ENCODE measurements at regions not wholly inside any gene's neighbourhood (a gene's known extent, or its start where the extent isn't known, plus 50 kb on each side); places are given as distances from the start of the nearest gene placed in this dataset.
"Not testable (repeated sequence)": the region's sequence is repeated elsewhere in the genome, so short reads cannot be mapped to it uniquely, and the experiment has no call there.

DNA sequence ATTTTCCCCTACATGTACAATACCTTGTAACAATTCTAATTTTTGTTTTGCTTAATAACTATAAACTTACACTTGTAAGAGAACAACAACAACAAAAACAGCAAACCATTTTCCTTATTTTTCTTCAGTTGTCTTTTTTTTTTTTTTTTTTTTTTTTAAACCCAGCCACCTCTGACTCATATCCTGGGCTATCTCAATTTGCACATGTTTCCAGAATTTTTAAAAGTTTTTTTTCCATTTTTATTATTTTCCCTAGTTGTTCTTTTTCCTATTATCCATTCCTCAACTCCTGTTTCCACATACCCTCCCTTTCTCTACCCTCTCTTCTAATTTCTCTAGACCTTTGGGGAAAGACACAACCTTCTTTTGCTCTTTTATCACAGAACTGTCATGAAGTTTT, 112.5 kb downstream of the EFEMP1 start:
- Histone ChIP-seq H3K27ac (no peak overlapping the region), H3K9me3 (replicated peaks) (no peaks in the 10 kb centered on the region; the same call in 1 of the 2 replicates), H3K36me3 (no peaks in the 10 kb centered on the region), H3K4me1 (no peaks in the 10 kb centered on the region), H3K27me3 (no peaks in the 10 kb centered on the region), H3K4me3 (no peak overlapping the region)
- DNase-seq: no peak

DNA sequence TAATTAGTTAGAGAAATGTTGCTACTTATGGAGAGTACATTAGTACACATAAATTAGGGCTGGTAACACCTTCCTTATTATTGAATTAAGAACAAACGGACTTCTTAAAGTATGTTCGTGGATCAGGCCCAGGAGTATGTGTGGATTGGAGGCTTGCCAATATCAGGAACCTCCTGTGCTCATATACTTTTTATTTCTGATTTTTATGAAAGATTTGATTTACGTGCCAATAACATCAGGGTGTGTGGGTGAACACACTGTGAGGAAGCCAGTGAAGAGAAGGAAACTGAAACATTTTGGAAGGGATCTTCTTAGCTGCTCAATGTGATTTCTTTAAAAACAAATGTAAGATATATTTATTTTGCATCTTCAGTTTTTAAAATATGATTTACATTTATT, 113.0 kb downstream of the EFEMP1 start:
- Histone ChIP-seq H3K9me3 (replicated peaks) (no peaks in the 10 kb centered on the region; the same call in 1 of the 2 replicates), H3K27me3 (no peaks in the 10 kb centered on the region), H3K4me3 (no peak overlapping the region), H3K27ac (no peak overlapping the region), H3K4me1 (no peaks in the 10 kb centered on the region), H3K36me3 (no peaks in the 10 kb centered on the region)
- no peak for DNase-seq

DNA sequence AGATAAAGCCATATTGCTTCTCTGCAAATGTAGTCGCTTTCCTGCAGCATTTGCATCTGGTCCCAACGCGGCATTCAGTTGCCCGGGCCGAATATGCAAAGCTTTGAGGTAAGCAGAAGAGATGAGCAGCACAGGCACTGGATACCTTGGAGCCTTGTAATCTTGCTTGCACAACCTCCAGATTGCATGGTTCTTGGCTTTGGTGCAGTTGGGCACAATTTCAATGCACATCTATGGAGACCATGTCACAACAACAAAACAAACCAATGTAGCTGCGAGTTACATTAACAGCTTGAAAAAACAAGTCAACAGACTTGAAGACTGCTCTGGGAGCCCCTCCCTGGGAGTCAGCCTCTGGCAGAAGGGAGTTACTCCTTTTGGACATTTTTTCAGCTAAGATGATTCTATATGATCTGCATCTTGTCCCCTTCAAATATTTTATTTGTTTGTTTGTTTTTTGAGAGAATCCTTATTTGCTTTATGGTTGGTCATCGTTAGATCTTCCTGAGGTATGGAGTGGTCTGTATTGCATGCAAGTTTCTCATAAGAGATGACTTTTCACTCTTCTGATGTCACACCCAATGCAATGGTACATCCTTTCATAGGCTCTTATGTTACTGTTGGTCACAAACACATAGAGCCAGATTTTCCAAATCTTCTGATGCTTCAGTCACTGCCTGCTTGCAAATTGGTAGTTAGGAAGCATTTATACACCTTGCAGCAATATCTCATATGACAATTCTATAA, 113.5 kb downstream of the EFEMP1 start:
- H3K9me3 ChIP-seq (replicated peaks): no peaks in the 10 kb centered on the region; the same call in 1 of the 2 replicates
- DNase-seq: no peak
- no peak overlapping the region for H3K27ac ChIP-seq
- no peaks in the 10 kb centered on the region for H3K4me1 ChIP-seq
- H3K4me3 ChIP-seq: no peak overlapping the region
- no peaks in the 10 kb centered on the region for H3K36me3 ChIP-seq
- H3K27me3 ChIP-seq: no peaks in the 10 kb centered on the region

DNA sequence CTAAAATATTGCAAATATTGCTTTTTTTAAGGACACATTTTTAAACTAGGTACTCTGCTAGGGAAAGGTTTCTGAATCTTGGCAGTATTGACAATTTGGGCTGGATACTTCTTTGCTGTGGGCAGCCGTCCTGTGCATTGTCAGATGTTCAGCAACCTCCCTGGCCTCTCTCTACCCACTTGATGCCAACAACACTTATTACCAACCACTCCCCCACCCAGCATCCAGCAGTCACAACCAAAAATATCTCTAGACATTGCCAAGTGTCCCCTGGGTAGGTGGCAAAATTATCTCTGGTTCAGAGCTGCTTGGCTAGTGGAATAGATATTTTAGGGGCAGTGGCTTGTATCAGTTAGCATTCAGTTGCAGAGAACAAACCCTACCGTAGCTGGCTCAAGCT, 114.3 kb upstream of the PNPT1 start:
- no peak overlapping the region for H3K27ac ChIP-seq
- H3K4me3 ChIP-seq: no peak overlapping the region
- no peaks in the 10 kb centered on the region; the same call in 1 of the 2 replicates for H3K9me3 ChIP-seq (replicated peaks)
- H3K27me3 ChIP-seq: no peaks in the 10 kb centered on the region
- DNase-seq: no peak
- H3K36me3 ChIP-seq: no peaks in the 10 kb centered on the region
- H3K4me1 ChIP-seq: no peaks in the 10 kb centered on the region

DNA sequence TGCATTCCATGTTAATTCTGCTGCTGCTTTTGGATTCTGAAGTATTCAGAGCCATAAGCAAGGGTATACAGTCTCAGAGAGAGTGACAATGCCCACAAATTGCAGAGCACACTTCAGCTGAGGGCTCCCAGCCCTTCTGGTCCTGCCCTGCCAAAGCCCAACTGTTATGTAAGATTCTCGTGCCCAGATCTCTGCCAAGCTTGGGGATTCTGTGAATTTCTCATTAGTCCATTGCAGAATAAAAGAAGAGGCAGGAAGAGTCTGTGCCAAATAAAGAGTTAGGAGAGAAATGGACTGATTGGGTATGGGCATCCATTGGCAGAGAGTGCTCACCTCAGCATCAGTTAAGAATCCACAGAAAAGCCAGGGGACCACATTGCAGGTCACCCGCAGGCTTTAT, 112.0 kb upstream of the PNPT1 start:
- no peak for DNase-seq
- H3K4me3 ChIP-seq: no peak overlapping the region
- no peaks in the 10 kb centered on the region for H3K27me3 ChIP-seq
- no peaks in the 10 kb centered on the region; the same call in 1 of the 2 replicates for H3K9me3 ChIP-seq (replicated peaks)
- no peak overlapping the region for H3K27ac ChIP-seq
- no peaks in the 10 kb centered on the region for H3K4me1 ChIP-seq
- H3K36me3 ChIP-seq: no peaks in the 10 kb centered on the region

DNA sequence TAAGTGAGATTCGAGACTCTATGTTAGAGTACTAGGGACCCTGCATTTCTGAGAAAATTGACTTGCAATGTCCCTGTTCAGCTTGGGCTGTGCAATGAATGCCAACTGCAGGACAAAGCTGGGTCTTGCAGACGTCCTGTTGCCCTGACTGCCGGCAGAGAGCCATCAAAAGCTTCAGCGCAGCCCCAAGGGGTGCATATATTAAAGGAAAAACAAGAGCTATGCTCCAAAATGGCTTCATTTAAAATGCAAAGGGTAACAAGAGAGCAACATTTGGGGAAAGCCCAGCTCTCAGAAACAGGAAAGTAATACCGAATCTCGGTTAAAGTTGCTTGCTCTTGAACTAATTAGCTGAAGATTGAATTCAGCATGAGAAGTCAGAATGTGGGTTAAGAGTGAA, 110.9 kb upstream of the PNPT1 start:
- DNase-seq: no peak
- Histone ChIP-seq H3K27me3 (no peaks in the 10 kb centered on the region), H3K4me1 (no peaks in the 10 kb centered on the region), H3K9me3 (replicated peaks) (no peaks in the 10 kb centered on the region), H3K27ac (no peak overlapping the region), H3K36me3 (no peaks in the 10 kb centered on the region), H3K4me3 (no peak overlapping the region)

DNA sequence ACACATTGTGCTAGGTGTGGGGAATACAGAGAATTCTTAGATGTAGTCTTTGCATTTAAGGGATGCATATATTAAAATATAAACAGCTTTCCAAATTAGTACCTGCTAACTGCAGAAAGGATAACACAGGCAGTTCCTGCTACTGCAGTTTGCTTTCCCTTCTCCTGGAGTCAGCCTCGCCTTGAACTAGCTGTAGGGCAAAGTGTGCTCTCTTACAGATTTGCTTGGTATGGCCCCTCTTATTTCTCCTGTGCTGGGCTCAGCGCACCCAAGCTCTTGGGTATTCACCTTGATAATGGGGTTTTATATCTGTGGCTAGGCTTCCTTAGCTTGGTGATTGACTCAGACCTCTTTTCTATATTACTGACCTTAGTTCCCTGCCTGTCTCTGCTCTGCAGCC, 108.4 kb upstream of the PNPT1 start:
- no peak for DNase-seq
- no peak overlapping the region for H3K27ac ChIP-seq
- no peak overlapping the region for H3K4me3 ChIP-seq
- no peaks in the 10 kb centered on the region for H3K4me1 ChIP-seq
- no peaks in the 10 kb centered on the region for H3K27me3 ChIP-seq
- H3K9me3 ChIP-seq (replicated peaks): 0 out of 2 replicates have a peak, but pooled peaks cover 5% of the 10 kb centered on the region
- H3K36me3 ChIP-seq: no peaks in the 10 kb centered on the region

DNA sequence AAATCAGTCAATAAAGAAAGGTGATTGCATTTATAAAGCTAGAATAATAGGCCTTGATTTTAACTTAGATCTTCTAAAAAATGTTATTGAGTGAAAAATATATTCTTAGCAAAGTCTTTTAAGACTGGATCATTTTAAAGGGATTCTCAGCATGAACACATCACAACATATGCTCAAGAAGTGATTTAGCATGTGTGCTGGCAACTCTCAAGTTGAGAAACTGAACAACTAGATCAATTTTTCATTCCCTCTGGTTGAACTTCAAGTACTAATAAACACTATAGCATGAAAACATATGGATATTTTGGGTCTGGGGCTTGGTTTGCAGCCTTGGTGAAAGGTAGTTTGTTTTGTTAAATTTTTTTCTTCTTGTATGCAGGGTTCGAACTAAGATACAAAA, 107.8 kb upstream of the PNPT1 start:
- Histone ChIP-seq H3K27ac (no peak overlapping the region), H3K36me3 (no peaks in the 10 kb centered on the region), H3K9me3 (replicated peaks) (0 out of 2 replicates have a peak, but pooled peaks cover 5% of the 10 kb centered on the region), H3K4me1 (no peaks in the 10 kb centered on the region), H3K27me3 (no peaks in the 10 kb centered on the region), H3K4me3 (no peak overlapping the region)
- no peak for DNase-seq

DNA sequence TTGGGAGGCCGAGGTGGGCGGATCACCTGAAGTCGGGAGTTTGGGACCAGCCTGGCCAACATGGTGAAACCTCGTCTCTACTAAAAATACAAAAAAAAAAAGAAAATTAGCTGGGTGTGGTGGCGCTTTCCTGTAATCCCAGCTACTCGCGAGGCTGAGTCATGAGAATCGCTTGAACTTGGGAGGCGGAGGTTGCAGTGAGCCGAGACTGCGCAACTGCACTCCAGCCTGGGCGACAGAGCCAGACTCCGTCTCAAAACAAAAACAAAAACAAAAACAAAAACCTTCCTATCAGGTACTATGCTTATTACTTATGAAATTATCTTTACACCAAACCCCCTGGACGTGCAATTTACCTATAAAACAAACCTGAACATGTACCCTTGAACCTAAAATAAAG, 106.0 kb upstream of the PNPT1 start:
- not testable (repeated sequence) for H3K27ac ChIP-seq; H3K27me3 ChIP-seq; H3K4me3 ChIP-seq; DNase-seq; H3K9me3 ChIP-seq (replicated peaks); H3K4me1 ChIP-seq; H3K36me3 ChIP-seq

DNA sequence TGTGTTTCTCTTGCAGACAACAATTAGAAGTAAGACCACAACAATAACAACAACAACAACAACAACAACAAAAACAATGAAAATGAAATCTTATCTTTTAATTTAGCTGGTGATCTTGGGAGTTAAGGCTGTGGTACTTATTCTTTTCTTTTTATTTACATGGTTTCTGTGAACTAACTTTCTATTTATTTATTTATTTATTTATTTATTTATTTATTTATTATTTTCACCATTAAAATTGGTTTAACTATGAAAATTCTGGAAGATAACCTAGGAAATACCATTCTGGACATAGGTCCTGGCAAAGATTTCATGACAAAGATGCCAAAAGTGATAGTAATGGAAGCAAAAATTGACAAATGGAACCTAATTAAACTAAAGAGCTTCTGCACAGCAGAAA, 102.5 kb upstream of the PNPT1 start:
- Histone ChIP-seq H3K27ac (no peak overlapping the region), H3K36me3 (no peaks in the 10 kb centered on the region), H3K4me3 (no peak overlapping the region), H3K27me3 (no peaks in the 10 kb centered on the region), H3K9me3 (replicated peaks) (0 out of 2 replicates have a peak, but pooled peaks cover 5% of the 10 kb centered on the region), H3K4me1 (no peaks in the 10 kb centered on the region)
- DNase-seq: no peak

DNA sequence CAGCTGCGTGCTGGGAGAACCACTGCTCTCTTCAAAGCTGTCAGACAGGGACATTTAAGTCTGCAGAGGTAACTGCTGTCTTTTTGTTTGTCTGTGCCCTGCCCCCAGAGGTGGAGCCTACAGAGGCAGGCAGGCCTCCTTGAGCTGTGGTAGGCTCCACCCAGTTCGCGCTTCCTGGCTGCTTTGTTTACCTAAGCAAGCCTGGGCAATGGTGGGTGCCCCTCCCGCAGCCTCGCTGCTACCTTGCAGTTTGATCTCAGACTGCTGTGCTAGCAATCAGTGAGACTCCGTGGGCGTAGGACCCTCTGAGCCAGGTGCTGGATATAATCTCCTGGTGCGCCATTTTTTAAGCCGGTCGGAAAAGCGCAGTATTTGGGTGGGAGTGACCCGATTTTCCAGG, 100.0 kb upstream of the PNPT1 start:
- not testable (repeated sequence) for H3K9me3 ChIP-seq (replicated peaks); H3K4me1 ChIP-seq; H3K36me3 ChIP-seq; DNase-seq; H3K27me3 ChIP-seq; H3K27ac ChIP-seq; H3K4me3 ChIP-seq

DNA sequence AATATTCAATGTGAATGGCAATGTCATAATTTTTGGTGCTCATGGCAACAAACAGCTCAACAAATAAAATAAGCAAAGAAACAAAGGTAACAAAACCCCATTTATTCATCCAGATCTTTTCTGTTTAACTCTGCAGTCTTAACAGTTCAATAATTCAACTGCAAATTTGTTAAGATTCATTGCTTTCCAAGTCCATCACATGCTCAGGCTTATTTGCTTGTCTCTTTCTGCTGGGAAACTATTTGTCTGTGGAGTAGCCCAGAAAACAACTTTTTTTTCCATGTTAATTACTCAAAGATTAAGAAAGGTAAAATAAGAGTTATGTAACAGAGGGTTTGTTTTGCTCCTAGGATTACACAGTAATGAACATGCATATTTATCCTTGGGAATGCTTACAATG, 92.6 kb upstream of the PNPT1 start:
- no peaks in the 10 kb centered on the region for H3K4me1 ChIP-seq
- H3K27me3 ChIP-seq: peaks cover 11% of the 10 kb centered on the region
- no peak overlapping the region for H3K4me3 ChIP-seq
- H3K27ac ChIP-seq: no peak overlapping the region
- no peaks in the 10 kb centered on the region for H3K36me3 ChIP-seq
- DNase-seq: no peak
- no peaks in the 10 kb centered on the region for H3K9me3 ChIP-seq (replicated peaks)

DNA sequence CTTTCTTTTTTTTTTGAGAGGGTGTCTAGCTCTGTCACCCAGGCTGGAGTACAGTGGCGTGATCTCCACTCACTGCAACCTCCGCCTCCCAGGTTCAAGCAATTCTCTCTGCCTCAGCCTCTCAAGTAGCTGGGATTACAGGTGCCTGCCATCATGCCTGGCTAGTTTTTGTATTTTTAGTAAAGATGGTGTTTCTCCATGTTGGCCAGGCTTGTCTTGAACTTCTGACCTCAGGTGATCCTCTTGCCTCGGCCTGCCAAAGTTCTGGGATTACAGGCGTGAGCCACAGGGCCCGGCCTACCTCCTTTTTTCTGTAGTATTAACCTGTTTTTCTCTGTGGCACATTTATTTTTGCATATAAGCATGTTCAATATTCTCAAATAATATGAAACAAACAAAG, 90.1 kb upstream of the PNPT1 start:
- not testable (repeated sequence) for H3K27ac ChIP-seq; H3K36me3 ChIP-seq; DNase-seq; H3K9me3 ChIP-seq (replicated peaks); H3K4me1 ChIP-seq; H3K4me3 ChIP-seq
- peaks cover 12% of the 10 kb centered on the region for H3K27me3 ChIP-seq

DNA sequence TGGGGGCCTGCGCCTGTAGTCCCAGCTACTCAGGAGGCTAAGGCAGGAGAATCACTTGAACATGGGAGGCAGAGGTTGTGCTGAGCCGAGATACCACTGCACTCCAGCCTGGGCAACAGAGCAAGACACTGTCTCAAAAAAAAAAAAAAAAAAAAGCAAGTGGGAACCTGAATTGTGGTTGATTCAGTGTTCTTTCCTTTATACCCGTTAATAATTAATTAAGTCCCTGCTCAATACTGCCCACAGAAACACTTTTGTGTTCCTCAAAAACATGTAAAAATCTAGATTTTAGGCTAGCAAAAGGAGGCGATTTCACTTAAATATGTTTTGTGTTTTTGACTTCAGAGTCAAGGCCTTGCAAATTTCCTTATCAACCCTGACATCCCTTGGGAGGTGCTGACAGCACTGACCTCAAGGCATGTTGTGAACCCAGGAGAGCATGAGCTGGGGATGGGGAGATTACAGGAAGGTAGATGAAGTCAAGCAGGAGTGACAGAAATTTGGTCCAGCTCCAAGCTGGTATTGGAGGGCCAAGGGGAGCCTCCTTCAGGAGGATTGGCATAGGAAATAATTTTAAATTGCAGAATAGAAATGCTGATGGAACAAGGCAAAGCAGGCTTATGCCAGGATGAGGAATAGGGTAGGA, 89.0 kb upstream of the PNPT1 start:
- H3K36me3 ChIP-seq: no peaks in the 10 kb centered on the region
- DNase-seq: no peak
- H3K9me3 ChIP-seq (replicated peaks): no peaks in the 10 kb centered on the region

DNA sequence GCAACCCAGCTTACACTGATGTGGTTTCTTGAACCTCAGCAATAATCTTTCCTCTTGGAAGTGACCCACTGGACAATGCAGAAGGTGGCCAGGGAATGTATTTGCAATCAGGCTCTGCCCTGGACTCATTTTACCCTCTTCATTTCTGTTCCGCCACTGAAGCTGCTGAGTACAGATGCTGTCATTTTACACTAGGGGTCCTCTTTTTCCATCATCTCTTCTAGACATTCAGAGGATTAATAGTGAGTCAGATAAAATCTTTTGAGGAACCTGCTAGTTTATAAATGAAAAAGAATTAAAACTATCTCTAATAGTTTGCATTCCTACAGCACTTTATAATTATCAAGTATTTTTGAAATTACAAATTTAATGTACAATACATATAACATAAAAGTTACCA, 87.9 kb upstream of the PNPT1 start:
- Histone ChIP-seq H3K27me3 (peaks cover 12% of the 10 kb centered on the region), H3K9me3 (replicated peaks) (no peaks in the 10 kb centered on the region), H3K4me3 (no peak overlapping the region), H3K36me3 (no peaks in the 10 kb centered on the region), H3K27ac (no peak overlapping the region), H3K4me1 (no peaks in the 10 kb centered on the region)
- DNase-seq: no peak

More for the DNA sequence above, 89.0 kb upstream of the PNPT1 start:
- peaks cover 12% of the 10 kb centered on the region for H3K27me3 ChIP-seq
- H3K4me3 ChIP-seq: no peak overlapping the region
- H3K27ac ChIP-seq: no peak overlapping the region
- H3K4me1 ChIP-seq: no peaks in the 10 kb centered on the region

DNA sequence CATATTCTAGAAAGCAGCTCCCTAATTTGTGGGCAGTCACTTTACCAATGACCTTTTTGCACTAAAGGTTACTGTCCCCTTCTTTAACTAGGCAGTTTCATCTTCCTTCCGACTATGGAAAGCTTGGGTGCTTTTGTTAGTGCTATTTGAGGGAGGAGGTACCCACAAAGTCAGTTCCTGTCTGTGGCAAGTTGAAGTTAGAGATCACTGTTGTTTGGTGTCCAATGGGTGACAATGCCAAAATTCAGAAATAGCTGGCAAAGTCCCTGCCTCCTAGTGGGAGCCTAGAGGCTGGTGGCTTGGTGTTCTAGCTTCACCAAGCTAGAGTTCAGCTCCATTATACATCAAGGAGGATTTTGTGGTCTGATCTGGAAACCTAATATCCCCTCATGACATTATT, 87.1 kb upstream of the PNPT1 start:
- H3K4me1 ChIP-seq: no peaks in the 10 kb centered on the region
- H3K27me3 ChIP-seq: peaks cover 12% of the 10 kb centered on the region
- H3K27ac ChIP-seq: no peak overlapping the region
- H3K9me3 ChIP-seq (replicated peaks): no peaks in the 10 kb centered on the region
- no peak for DNase-seq
- H3K36me3 ChIP-seq: no peaks in the 10 kb centered on the region
- no peak overlapping the region for H3K4me3 ChIP-seq

Data from SJCRH30 (cell line).